Loucy (cell line): ENCODE measurements at regions not wholly inside any gene's neighbourhood (a gene's known extent, or its start where the extent isn't known, plus 50 kb on each side); places are given as distances from the start of the nearest gene placed in this dataset.

Experiments used
- H2AFZ ChIP-seq: fragments of 200-600 bp; sonication (generic); 2 replicates; pipeline ENCODE4 v1.6.0; 2016; ENCODE audit warnings: antibody characterized with exemption, mild to moderate bottlenecking, low read length, moderate library complexity
- H3F3A ChIP-seq: fragments of 200-600 bp; 2 replicates; pipeline ENCODE4 v1.6.0; 2016; ENCODE audit warnings: antibody characterized with exemption, low read depth, mild to moderate bottlenecking
- H3K27me3 ChIP-seq: fragments of 200-600 bp; sonication (generic); 2 replicates; pipeline ENCODE4 v1.6.1; 2014; ENCODE audit warnings: low read length, mild to moderate bottlenecking; ENCODE audit not compliant: insufficient read depth, poor library complexity, severe bottlenecking
- H3K36me3 ChIP-seq: fragments of 200-600 bp; sonication (generic); 2 replicates; pipeline ENCODE4 v1.6.1; 2016; ENCODE audit warnings: low read length; ENCODE audit not compliant: insufficient read depth
- H3K4me1 ChIP-seq: fragments of 200-600 bp; sonication (generic); 2 replicates; pipeline ENCODE4 v1.5.1; 2014; ENCODE audit warnings: low read length, mild to moderate bottlenecking; ENCODE audit not compliant: insufficient read depth, poor library complexity, severe bottlenecking
- H3K4me2 ChIP-seq: fragments of 200-600 bp; sonication (generic); 2 replicates; pipeline ENCODE4 v1.6.0; 2014; ENCODE audit warnings: antibody characterized with exemption, low read length, low read depth, mild to moderate bottlenecking; ENCODE audit not compliant: poor library complexity, severe bottlenecking
- H3K4me3 ChIP-seq: fragments of 200-600 bp; sonication (generic); 2 replicates; pipeline ENCODE4 v1.5.1; 2014; ENCODE audit warnings: low read length, mild to moderate bottlenecking, mixed read lengths; ENCODE audit not compliant: poor library complexity, severe bottlenecking
- H3K79me2 ChIP-seq: fragments of 200-600 bp; sonication (generic); 2 replicates; pipeline ENCODE4 v1.6.1; 2014; ENCODE audit warnings: low read length; ENCODE audit not compliant: insufficient read depth
- H3K9ac ChIP-seq: fragments of 200-600 bp; sonication (generic); 2 replicates; pipeline ENCODE4 v1.6.0; 2014; ENCODE audit warnings: mild to moderate bottlenecking, low read depth, low read length, moderate library complexity; ENCODE audit not compliant: poor library complexity, severe bottlenecking
- H3K9me2 ChIP-seq: fragments of 200-600 bp; sonication (generic); replicated peaks from 2 replicates; pipeline ENCODE4 v1.6.1; 2016; ENCODE audit warnings: low read depth, low read length, mixed read lengths
- H3K9me3 ChIP-seq: fragments of 200-600 bp; sonication (generic); 2 replicates; pipeline ENCODE4 v1.6.1; 2014; ENCODE audit warnings: mild to moderate bottlenecking, antibody characterized with exemption, low read length, low read depth; ENCODE audit not compliant: insufficient read depth
- H4K20me1 ChIP-seq: fragments of 200-600 bp; sonication (generic); 2 replicates; pipeline ENCODE4 v1.6.0; 2014; ENCODE audit warnings: antibody characterized with exemption, low read length, mild to moderate bottlenecking; ENCODE audit not compliant: insufficient read depth, poor library complexity, severe bottlenecking
- EZH2phosphoT487 ChIP-seq: fragments of 200-600 bp; IDR thresholded peaks from 2 replicates; pipeline ENCODE4 v1.6.1; 2018; ENCODE audit warnings: antibody characterized with exemption, mild to moderate bottlenecking, moderate library complexity, borderline replicate concordance
- TF ChIP-seq, protein P1 (sequence below): fragments of 200-600 bp; sonication (generic); conservative IDR thresholded peaks from 2 replicates; pipeline ENCODE4 v1.5.1; 2014; ENCODE audit warnings: mild to moderate bottlenecking, antibody characterized with exemption, low read length

DNA sequence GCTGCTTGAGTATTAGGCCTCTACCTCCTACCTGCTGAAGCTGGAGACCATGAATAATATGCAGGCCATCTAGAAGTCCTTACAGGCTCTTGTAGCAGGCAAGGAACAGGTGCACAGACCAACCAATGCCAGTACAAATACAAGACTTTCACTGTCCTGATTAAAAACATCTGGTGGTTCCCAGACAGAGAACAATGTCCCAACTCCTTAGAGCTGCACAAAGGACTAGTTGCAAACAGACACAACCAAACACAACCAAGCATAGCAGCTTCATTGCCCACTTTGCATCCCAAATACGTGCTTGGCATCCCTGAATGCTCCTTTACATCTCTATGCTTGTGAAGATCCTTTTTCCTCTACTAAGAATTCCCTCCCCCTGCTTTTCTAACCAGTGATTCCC lies 98.1 kb upstream of the CXADR start:
- no peak overlapping the region for H3K9ac ChIP-seq
- no peak overlapping the region for H3K4me2 ChIP-seq
- no peaks in the 10 kb centered on the region for H3K4me1 ChIP-seq
- no peaks in the 10 kb centered on the region for H3F3A ChIP-seq
- TF ChIP-seq EZH2phosphoT487: no peak
- TF ChIP-seq, protein P1, sequence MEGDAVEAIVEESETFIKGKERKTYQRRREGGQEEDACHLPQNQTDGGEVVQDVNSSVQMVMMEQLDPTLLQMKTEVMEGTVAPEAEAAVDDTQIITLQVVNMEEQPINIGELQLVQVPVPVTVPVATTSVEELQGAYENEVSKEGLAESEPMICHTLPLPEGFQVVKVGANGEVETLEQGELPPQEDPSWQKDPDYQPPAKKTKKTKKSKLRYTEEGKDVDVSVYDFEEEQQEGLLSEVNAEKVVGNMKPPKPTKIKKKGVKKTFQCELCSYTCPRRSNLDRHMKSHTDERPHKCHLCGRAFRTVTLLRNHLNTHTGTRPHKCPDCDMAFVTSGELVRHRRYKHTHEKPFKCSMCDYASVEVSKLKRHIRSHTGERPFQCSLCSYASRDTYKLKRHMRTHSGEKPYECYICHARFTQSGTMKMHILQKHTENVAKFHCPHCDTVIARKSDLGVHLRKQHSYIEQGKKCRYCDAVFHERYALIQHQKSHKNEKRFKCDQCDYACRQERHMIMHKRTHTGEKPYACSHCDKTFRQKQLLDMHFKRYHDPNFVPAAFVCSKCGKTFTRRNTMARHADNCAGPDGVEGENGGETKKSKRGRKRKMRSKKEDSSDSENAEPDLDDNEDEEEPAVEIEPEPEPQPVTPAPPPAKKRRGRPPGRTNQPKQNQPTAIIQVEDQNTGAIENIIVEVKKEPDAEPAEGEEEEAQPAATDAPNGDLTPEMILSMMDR: no peak
- no peaks in the 10 kb centered on the region for H3K9me2 ChIP-seq
- no peaks in the 10 kb centered on the region for H3K36me3 ChIP-seq
- H4K20me1 ChIP-seq: no peaks in the 10 kb centered on the region
- H3K79me2 ChIP-seq: no peaks in the 10 kb centered on the region
- H2AFZ ChIP-seq: no peak overlapping the region
- no peaks in the 10 kb centered on the region for H3K27me3 ChIP-seq
- H3K9me3 ChIP-seq: no peaks in the 10 kb centered on the region
- no peak overlapping the region for H3K4me3 ChIP-seq

DNA sequence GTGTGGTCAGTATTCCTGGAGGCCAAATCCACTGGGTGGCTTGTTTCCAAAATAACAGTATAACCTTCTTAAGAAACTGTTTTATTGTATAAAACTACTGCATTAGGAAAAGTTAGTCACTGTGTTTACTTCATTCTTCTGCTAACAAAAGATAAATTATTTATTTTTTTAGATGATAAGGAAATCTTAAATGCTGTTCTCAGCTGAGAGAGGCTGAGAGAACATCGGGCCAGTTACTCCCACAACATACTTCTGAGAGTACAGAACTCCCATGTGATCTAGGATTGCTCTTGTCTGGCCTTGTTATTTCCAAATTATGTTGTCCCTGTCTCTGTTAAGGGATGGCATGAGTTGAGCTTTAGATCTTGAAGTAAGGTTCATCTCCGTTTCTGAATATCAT lies 96.7 kb upstream of the CXADR start:
- H3K36me3 ChIP-seq: no peaks in the 10 kb centered on the region

DNA sequence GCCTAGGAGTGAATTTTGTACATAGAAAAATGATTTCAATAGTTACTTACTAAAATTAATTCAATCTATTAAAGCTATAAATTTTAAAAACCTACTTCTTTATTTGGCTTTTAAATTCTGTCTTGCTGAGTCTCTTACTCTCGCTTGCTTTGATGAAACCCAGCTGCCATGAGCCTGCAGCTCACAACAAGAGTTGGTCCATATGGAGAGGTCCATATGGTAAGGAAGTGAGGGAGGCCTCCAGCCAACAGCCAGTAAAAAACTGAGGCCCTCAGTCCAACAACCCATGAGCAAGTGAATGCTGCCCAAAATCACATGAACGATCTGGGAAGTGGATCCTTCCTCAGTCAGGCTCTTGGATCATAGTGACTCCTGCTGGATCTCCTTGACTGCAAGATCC lies 89.9 kb upstream of the CXADR start:
- H3K4me3 ChIP-seq: no peak overlapping the region
- no peaks in the 10 kb centered on the region for H3K36me3 ChIP-seq
- H3K9me2 ChIP-seq: no peaks in the 10 kb centered on the region
- no peaks in the 10 kb centered on the region for H3K9me3 ChIP-seq
- H3K79me2 ChIP-seq: no peaks in the 10 kb centered on the region
- no peaks in the 10 kb centered on the region for H4K20me1 ChIP-seq
- no peaks in the 10 kb centered on the region for H3K4me1 ChIP-seq
- no peaks in the 10 kb centered on the region for H3K27me3 ChIP-seq
- H3F3A ChIP-seq: no peaks in the 10 kb centered on the region
- TF ChIP-seq, protein P1: no peak
- TF ChIP-seq EZH2phosphoT487: no peak
- H3K4me2 ChIP-seq: no peak overlapping the region
- no peak overlapping the region for H3K9ac ChIP-seq
- H2AFZ ChIP-seq: no peak overlapping the region

More for the DNA sequence above, 96.7 kb upstream of the CXADR start:
- no peak for TF ChIP-seq EZH2phosphoT487
- TF ChIP-seq, protein P1: no peak
- Histone ChIP-seq H3K4me3 (no peak overlapping the region), H2AFZ (no peak overlapping the region), H4K20me1 (no peaks in the 10 kb centered on the region), H3K4me1 (no peaks in the 10 kb centered on the region), H3K4me2 (no peak overlapping the region), H3K9me2 (no peaks in the 10 kb centered on the region), H3F3A (no peaks in the 10 kb centered on the region), H3K9ac (no peak overlapping the region), H3K27me3 (no peaks in the 10 kb centered on the region), H3K79me2 (no peaks in the 10 kb centered on the region), H3K9me3 (no peaks in the 10 kb centered on the region)
